Type B pancreatic cell (in vitro differentiated cells): ENCODE measurements at regions not wholly inside any gene's neighbourhood (a gene's known extent, or its start where the extent isn't known, plus 50 kb on each side); places are given as distances from the start of the nearest gene placed in this dataset.

Experiments
- DNase-seq: peaks from one replicate; pipeline ENCODE4 v3.0.0; 2021; ENCODE audit warnings: mixed read lengths; ENCODE audit not compliant: unreplicated experiment; ENCODE audit errors: extremely low spot score
- H3K27ac Mint-ChIP-seq: 2 replicates; pipeline ENCODE4 v1.8.0; 2021; ENCODE audit warnings: mild to moderate bottlenecking, mixed read lengths
- H3K27me3 Mint-ChIP-seq: 2 replicates; pipeline ENCODE4 v1.8.0; 2021; ENCODE audit warnings: mixed read lengths
- H3K36me3 Mint-ChIP-seq: 2 replicates; pipeline ENCODE4 v1.8.0; 2021; ENCODE audit warnings: mixed read lengths
- H3K4me1 Mint-ChIP-seq: one replicate; pipeline ENCODE4 v1.8.0; 2021; ENCODE audit warnings: mixed read lengths; ENCODE audit not compliant: unreplicated experiment
- H3K4me3 Mint-ChIP-seq: 2 replicates; pipeline ENCODE4 v1.8.0; 2021; ENCODE audit warnings: mild to moderate bottlenecking, mixed read lengths
- H3K9me3 Mint-ChIP-seq: 2 replicates; pipeline ENCODE4 v1.8.0; 2021; ENCODE audit warnings: mixed read lengths
- TF ChIP-seq, protein P1 (sequence below): fragments of 200-600 bp; sonication (generic); conservative IDR thresholded peaks from 2 replicates; pipeline ENCODE4 v1.5.0; 2021; ENCODE audit warnings: antibody characterized with exemption, mild to moderate bottlenecking

DNA sequence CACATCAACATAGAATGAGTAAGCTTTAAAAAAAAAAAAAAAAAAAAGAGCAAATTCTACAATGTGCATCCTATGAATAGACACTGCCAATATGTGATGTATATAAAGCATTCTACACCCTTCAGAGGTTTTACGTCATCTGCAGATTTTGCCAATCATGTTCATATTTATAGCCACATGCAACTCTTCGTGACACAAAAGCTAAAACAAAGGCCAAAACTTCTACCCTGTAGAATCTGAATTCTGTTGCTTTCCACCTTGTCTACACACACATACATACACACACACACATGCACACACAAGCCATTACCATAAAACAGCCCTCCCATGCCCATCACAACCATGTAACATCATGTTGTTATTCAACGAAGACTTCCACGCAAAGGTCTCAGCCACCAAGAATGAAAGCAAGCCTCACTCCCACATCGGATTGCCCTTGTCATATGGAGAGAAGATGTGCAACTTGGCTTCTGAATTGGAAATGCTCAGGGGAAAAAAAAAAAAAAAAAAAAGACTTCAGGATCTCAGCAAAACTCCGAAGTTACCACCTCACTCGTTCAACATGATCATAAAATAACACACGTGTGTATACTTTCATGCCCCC is 479.4 kb upstream of the JARID2 start:
- TF ChIP-seq, protein P1, sequence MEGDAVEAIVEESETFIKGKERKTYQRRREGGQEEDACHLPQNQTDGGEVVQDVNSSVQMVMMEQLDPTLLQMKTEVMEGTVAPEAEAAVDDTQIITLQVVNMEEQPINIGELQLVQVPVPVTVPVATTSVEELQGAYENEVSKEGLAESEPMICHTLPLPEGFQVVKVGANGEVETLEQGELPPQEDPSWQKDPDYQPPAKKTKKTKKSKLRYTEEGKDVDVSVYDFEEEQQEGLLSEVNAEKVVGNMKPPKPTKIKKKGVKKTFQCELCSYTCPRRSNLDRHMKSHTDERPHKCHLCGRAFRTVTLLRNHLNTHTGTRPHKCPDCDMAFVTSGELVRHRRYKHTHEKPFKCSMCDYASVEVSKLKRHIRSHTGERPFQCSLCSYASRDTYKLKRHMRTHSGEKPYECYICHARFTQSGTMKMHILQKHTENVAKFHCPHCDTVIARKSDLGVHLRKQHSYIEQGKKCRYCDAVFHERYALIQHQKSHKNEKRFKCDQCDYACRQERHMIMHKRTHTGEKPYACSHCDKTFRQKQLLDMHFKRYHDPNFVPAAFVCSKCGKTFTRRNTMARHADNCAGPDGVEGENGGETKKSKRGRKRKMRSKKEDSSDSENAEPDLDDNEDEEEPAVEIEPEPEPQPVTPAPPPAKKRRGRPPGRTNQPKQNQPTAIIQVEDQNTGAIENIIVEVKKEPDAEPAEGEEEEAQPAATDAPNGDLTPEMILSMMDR, result no peak
- H3K27me3 Mint-ChIP-seq, result no peaks in the 10 kb centered on the region
- peak overlapping the region; percentile 2 for H3K4me3 Mint-ChIP-seq
- DNase-seq, result no peak
- H3K27ac Mint-ChIP-seq, result peak overlapping the region; percentile 19
- peaks cover 36% of the 10 kb centered on the region for H3K4me1 Mint-ChIP-seq
- peaks cover 4% of the 10 kb centered on the region for H3K9me3 Mint-ChIP-seq
- H3K36me3 Mint-ChIP-seq, result no peaks in the 10 kb centered on the region

DNA sequence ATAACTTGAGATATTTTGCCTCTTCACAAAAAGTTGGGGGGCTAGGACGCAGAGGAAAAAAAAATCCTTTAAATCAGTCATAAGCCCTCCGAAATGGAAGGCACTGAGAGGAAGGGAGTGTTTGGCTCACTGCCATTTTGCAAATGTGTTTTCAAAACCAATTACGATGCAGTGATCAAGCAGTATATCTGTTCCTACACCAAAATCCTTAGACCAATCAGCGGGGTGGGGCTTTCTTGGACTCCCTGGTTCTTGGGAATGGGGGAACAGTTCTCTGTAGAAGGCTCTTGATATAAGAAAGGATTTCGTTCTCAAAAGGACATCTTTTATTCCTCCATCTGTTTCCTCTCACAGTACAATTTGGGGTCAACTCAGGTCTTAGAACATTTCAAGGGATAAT is 478.6 kb upstream of the JARID2 start:
- Mint-ChIP-seq H3K4me1 (peaks cover 39% of the 10 kb centered on the region), H3K36me3 (no peaks in the 10 kb centered on the region)

GRCh38 chr6:14770040-14770439 is 475.8 kb upstream of the JARID2 start:
- Mint-ChIP-seq H3K4me1 (peaks cover 33% of the 10 kb centered on the region), H3K4me3 (no peak overlapping the region), H3K36me3 (no peaks in the 10 kb centered on the region), H3K9me3 (peaks cover 4% of the 10 kb centered on the region), H3K27me3 (no peaks in the 10 kb centered on the region), H3K27ac (no peak overlapping the region)
- DNase-seq, result no peak
- TF ChIP-seq, protein P1, result no peak

More for the DNA sequence above, 478.6 kb upstream of the JARID2 start:
- H3K27me3 Mint-ChIP-seq, result no peaks in the 10 kb centered on the region
- no peak overlapping the region for H3K4me3 Mint-ChIP-seq
- no peak for DNase-seq
- H3K27ac Mint-ChIP-seq, result no peak overlapping the region
- TF ChIP-seq, protein P1, result no peak
- peaks cover 4% of the 10 kb centered on the region for H3K9me3 Mint-ChIP-seq

- H3K4me1 Mint-ChIP-seq, result peaks cover 33% of the 10 kb centered on the region
- peak overlapping the region; percentile 15 for H3K4me3 Mint-ChIP-seq
- peaks cover 4% of the 10 kb centered on the region for H3K9me3 Mint-ChIP-seq
- TF ChIP-seq, protein P1, result no peak
- no peaks in the 10 kb centered on the region for H3K36me3 Mint-ChIP-seq
- no peak for DNase-seq
- H3K27ac Mint-ChIP-seq, result no peak overlapping the region
- H3K27me3 Mint-ChIP-seq, result no peaks in the 10 kb centered on the region
Measured at GRCh38 chr6:14770572-14770971, 475.3 kb upstream of the JARID2 start.

GRCh38 chr6:14771016-14771415 is 474.9 kb upstream of the JARID2 start:
- H3K27ac Mint-ChIP-seq, result no peak overlapping the region

More at GRCh38 chr6:14771016-14771415, 474.9 kb upstream of the JARID2 start:
- no peak overlapping the region for H3K4me3 Mint-ChIP-seq
- DNase-seq, result no peak
- H3K27me3 Mint-ChIP-seq, result no peaks in the 10 kb centered on the region
- TF ChIP-seq, protein P1, result no peak
- H3K4me1 Mint-ChIP-seq, result peaks cover 33% of the 10 kb centered on the region
- H3K9me3 Mint-ChIP-seq, result peaks cover 9% of the 10 kb centered on the region
- no peaks in the 10 kb centered on the region for H3K36me3 Mint-ChIP-seq
